Stimulated activated CD4-positive, alpha-beta T cell treated with anti-CD3 and anti-CD28 coated beads, Interleukin-4, amount 100 ng/mL, for 24 hours (primary cell): ENCODE measurements at regions not wholly inside any gene's neighbourhood (a gene's known extent, or its start where the extent isn't known, plus 50 kb on each side); places are given as distances from the start of the nearest gene placed in this dataset.

Source experiments
- DNase-seq: peaks from one replicate; pipeline ENCODE4 v3.0.0-alpha.2; 2020

DNA sequence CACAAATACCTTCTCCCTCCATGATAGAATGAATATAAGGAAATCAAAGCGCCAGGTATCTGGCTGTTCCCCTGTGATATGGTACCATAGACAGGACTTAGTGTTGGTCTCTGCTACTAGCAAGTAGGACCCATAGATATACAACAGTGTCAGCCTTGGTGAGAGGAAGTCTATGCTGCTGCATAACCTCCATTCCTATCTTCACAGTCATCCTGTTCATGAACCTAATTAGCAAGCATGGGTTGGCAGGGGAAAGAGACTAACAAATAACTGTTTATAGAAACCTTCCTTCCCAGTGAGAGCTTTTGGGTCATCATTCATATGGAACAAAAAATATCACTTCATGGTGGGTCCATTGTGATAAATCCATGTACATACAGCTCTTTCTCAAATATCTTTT is 188.9 kb upstream of the FAM98A start:
- DNase-seq: no peak

DNA sequence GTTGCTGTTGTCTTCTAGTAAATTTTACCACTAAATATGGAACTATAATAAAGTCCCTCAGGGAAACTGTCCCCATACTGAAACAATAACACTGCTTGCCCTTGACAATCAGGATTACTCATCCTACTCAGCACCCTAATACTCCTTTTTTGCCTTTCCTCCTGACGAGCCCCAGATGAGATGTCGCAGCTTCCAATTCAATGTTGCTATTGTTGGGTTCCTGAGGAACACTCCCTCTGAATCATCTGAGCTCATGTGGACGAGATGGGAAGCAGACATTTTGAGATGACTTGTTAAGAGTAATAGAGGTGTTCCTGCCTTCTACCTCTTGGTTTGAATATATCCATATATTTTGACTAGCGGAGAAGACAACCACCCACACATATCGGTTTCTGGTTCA is 187.8 kb upstream of the FAM98A start:
- no peak for DNase-seq

DNA sequence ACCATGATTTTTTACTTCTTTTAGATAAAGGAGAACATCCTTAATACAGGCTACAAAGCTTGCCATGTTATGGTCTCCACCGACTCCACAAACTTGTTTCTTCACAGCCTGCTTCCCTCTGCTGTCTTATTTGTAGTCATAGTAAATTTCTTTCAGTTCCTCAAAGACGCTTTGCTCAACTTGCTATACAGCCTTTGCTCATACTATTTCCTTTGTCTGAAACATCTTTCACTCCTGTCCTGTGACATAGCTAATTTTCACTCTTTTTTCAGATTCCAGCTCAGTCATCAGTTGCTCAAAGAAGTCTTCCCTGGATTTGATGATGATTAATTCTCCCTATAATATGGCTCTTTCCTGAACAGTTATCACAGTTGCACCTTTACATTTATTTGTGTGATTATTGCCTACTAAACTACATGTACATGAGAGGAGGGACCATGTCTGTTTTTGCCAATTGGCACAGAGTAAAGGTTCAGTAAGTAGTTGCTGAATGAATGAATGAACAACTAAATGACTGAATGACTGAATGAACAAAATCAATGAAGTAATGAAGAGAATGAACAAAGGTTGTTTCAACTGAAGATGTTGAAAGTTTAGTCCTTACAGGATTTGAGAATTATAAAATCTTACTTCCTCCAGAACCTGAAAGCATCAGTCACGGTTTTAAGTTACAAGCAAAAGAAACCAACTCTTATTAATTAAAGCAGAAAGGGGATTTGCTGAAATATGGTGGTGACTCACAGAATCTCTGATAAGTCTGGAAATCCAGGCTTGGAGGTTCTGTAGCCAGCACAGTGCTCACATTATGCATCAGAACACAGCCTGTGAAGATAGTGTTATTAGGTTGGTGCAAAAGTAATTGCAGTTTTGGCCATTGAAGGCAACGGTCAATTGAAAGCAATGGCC is 186.4 kb upstream of the FAM98A start:
- DNase-seq: no peak

DNA sequence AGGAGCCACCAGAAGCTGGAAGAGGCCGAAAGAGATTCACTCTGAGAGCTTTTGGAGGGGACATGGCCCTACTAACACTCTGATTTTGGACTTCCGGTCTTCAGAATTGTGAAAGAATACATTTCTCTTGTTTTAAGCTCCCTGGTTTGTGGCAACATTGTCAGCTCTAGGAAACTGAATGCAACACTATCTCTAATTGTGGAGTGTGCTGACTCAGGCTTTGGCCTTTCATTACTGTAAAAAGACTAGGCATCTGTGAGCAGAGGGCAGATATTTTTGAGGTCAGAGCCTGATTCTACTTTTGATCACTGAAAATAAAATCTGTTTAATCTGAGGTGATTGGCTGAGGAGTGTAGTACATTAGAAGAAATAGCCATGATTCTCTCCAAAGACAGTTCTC is 185.4 kb upstream of the FAM98A start:
- no peak for DNase-seq

DNA sequence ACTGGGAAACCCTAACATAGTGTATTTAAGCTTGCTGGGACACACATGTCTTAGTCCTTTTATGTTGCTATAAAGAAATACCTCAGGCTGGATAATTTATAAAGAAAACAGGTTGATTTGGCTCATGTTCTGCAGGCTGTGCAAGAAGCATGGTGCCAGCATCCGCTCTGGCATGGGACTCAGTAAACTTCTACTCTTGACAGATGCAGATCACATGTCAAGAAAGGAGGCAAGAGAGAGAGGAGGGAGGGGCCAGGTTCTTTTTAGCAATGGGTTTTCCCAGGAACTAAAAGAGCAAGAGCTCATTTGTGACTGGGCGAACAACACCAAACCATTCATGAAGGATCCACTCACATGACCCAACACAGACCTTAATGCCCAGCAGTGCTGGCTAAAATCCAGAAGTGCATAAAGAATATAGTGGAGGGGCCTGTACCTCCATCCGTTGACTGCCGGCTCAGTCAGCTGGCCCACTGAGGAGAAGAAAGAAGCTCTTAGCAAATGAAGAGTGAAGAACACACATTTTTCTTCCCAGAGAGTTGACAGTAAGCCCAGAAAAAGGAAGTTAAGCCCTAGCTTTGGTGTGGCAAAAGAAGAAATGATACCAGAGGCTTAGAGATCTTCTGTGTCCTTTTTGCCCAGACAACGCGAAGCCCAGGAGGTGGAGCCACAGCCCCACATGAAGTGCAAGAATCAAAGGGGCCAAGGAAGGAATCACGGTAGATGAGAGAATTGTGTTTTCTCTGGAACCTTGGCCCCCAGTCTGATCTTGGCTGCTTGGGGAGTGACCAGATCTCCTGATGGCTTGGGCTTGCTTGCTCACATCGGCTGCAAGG is 183.5 kb upstream of the FAM98A start:
- no peak for DNase-seq

DNA sequence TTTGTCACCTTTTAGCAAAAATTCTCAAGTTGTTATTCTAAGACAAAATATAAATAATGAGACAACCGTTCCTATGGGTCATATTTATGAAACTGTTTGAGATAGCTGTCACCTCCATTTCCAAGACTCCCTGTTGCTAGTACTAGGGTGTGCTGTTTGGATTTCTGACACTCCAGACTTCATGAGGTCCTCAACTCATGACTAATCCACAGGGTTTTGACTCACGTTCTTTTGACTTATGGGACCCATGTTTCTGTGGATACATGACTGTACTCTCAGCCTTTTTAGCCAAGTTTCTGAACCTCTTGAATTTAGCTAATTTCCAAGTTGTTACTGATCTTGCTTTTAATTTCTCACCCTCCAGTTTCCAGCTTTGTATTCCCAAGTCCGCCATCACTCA is 178.7 kb upstream of the FAM98A start:
- no peak for DNase-seq

DNA sequence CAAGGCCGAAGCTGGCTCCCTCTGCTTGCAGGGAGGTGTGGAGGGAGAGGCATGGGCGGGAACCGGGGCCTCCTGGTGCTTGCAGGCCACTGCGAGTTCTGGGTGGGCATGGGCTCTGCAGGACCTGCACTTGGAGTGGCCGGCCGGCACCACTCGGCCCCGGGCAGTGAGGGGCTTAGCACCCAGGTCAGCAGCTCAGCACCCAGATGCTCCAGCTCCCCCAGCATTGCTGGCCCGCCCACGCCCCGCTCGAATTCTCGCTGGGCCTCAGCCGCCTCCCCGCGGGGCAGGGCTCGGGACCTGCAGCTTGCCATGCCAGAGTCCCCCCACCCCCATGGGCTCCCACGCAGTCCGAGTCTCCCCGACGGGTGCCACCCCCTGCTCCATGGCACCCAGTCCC is 176.2 kb upstream of the FAM98A start:
- DNase-seq: no peak

DNA sequence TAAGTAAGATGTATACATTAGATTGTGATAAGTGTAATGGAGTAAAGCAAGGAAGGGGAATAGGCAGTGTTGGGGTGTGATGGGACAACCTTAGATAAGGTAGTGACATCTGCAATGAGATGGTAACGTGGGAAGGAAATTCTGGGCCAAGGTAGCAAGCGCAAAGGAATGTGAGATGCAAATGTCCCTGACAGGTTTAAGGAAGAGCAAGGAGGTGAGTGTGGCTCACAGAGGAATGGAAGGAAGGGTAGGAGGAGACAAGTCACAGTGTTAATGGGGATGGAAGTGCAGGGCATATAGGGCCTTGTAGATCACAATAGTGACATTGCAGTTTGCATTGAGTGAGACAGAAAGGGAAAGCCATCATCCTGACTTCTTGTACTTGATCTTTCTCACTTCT is 170.9 kb upstream of the FAM98A start:
- DNase-seq: no peak

DNA sequence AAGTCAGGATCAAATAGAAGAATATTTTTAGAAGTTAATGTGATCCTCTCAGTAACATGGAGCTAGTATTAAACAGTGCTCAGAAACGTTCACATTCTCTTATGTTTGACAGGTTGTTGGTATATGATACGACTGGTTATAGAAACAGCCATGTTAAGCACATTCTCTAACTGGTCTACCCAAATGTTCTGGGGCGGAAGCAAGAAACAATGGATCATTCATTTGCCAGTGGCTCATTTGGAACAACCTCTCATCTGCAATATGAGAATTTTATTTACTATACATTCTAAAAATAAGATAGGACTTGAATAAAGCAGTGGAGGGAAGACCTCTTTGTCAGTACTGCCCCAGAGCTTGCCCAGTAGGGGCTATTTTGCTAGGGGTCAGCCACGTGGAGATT is 167.1 kb upstream of the FAM98A start:
- DNase-seq: no peak

DNA sequence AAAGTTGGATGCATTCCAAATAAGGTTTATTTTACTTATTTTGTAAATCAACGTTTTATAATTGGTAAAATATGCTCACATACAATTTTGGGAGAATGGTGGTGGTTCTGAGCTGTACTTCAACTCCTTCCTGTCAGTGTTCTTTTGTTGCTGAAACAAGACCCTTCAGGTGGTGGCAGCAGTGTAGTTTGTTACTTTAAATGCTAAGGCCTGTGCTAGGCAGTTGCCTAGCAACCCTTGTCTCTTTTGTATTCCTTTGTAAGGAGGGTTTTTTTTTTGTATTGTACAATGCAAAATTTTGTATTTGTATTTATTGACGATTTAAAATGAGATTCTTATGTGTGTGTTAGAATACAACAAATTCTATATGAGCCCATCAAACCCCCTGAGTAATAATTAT is 166.0 kb upstream of the FAM98A start:
- no peak for DNase-seq

DNA sequence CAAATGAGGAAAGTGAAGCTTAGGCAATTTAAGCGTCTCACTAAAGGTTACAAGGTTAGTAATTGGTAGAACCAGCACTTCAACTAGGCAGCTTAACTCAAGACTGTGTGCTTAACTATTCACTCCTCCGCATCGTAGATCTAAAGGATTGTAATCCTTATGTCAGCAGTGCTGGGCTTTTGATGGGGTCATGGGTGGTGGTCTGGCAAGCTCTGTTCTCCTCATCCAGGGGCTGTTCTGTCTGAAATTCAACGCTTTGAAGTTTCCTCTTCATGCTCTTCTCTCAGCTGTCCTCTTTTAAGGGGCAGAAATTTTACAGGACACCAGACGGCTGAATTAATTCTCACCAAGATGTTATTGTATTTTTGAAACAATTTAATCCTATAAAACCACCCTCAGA is 165.5 kb upstream of the FAM98A start:
- no peak for DNase-seq

DNA sequence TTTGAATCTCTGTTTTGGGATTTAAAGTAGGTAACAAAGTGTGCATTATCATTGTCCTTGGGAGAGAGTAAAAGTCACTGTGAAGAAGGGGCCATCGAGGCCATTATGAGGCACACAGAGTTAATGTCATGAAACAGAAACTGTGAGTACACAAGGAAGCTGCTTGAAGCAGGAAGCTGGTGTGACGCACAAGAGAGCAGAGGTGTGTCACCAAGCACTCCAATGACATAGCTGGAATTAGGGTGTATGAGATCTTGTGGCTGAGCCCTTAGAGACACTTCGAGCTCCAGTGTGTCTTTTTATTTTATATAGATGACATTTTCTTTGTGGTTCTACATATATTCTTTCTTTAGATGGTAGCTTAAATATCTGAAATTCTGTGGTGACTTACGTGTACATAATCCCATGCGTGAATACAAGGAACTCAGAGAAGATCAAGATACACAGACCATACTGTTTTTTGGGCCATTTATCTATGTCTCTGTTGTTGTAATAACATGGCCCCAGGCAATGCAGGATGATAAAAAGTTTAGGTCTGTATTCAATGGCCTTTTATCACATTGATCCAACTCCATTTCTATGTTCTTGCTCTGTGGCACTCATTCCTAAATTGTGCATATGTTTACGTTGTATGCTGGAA is 164.7 kb upstream of the FAM98A start:
- DNase-seq: no peak

DNA sequence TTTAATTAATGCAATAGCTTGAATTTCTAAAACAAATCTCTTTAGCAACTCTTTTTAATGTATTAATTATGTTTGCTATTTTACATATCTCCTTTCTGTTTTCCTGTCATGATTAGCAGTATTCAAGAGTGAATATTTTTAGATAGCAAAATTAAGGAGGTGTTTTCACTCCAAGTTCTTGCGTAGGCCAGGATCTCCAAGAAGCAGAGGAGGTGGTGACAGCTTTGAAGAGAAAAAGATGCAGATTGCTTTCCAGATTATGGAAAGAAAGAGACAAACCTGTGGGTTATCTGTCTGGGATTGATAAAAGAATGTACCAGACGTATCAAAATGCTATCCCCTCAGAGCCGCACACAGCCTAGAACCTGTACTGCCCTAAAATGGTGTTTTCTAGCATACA is 163.5 kb upstream of the FAM98A start:
- no peak for DNase-seq

DNA sequence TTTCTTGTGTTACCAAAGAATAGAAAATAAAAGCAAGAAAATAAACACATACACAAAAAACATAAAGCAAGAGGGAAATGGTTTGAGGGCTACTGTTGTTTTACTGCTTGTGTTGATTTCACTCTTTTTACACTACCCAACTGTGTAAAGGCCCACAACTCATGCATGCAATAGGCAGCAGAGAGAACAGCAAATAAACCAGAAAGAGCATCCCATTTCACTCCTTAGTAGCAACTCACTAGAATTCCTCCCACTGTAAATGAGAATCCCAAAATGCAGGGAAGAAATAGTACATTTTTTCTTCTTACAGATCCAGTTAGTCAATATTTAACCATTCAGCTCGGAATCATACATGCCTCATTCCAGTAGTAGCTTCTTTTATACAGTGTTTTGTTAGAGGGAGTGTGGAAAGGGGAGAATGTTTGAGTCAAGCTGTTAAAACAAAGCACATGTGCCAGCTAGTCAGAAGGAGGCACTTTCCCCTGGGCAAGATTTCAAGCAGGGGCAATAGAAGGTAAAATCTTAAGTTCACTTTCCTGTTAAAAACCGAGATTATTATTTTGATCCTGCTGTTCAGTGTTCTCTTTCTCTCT is 147.2 kb upstream of the FAM98A start:
- DNase-seq: no peak

DNA sequence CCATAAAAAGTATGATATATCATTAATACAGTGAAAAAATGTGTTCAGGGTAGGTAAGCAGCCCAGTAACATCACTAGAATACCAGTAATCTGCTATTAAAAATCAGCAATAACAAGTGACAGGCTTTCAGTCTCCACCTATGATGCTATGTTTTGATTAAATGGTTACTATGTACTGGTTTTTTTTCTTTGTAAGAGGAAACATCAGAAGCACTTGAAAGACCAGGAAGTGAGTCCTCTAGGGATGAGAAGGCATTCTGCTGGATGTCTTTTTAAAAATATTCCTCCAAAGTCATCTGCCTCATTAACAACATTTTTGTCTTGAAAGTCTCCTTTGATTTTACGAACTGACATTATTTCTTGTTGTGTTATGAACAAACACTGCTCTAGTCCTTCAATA is 136.0 kb upstream of the FAM98A start:
- DNase-seq: no peak

DNA sequence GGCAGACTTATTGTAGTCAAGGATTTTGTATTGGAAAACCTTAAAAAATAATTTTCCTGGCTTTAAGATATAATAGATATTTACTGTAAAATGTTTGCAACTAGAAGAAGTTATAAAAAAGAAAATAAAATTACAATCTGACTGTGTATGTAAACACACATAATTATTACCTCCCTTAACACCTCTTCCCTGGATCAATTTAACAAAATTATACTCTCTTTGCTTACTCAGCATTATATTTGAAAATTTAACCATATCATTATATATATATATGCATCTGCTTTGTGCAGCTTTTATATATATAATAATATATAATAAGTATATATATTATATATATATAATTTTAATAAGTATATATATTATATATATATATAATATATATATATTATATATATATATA is 131.7 kb upstream of the FAM98A start:
- DNase-seq: no peak

DNA sequence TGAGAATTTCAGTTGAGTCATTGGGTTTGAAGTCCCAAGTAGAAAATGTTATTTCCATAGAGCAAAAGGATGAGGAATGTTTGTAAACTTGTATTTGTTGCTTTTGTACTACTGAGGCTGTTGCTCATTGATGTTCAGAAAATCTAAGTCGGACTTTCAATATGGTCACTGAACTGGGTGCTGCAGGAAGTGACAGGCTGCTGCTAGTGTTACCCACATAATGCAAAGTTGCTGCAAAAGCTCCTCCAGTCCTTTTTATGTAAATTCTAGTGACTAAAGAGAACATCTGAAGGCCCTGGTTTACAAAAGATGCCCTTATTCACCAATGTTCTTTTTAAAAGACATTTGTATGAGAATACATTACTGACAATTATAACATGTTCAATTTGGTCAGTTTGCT is 131.1 kb upstream of the FAM98A start:
- DNase-seq: no peak

DNA sequence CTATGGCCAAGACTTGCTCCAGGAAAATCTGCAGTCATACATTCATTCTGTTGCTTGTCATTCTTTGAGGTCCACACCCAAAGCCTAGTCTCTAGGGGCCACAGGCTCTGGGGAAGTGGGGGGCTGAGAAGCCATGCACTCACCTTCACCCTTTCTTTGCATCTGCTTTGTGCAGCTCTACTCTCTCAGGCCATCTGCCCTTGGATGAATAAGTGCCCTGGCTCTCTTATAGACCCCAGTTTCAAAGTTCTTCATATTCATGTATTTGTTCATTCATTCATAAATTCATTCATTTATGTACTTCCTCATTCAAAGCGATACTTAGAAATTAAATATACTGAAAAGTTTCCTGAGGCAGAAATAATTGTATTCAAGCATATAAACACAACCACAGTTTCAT is 130.3 kb upstream of the FAM98A start:
- no peak for DNase-seq

DNA sequence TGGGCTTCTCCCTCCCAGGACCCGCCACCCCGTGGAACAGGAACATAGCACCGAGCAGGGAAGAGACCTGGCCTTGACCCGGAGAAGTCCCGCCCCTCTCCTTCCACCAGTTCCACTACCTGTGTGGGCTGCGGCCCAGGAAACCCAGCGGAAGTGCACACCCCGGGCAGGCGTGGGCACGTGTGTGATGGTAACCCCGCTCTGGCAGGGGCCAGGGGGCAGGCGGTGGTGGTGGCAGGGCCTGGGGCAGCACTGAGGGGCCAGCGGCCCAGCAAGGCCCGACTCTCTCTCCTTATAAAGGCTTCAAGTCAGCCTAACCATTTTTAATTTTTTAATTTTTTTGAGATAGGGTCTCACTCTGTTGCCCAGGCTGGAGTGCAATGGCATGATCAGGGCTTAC is 129.0 kb upstream of the FAM98A start:
- no peak for DNase-seq

DNA sequence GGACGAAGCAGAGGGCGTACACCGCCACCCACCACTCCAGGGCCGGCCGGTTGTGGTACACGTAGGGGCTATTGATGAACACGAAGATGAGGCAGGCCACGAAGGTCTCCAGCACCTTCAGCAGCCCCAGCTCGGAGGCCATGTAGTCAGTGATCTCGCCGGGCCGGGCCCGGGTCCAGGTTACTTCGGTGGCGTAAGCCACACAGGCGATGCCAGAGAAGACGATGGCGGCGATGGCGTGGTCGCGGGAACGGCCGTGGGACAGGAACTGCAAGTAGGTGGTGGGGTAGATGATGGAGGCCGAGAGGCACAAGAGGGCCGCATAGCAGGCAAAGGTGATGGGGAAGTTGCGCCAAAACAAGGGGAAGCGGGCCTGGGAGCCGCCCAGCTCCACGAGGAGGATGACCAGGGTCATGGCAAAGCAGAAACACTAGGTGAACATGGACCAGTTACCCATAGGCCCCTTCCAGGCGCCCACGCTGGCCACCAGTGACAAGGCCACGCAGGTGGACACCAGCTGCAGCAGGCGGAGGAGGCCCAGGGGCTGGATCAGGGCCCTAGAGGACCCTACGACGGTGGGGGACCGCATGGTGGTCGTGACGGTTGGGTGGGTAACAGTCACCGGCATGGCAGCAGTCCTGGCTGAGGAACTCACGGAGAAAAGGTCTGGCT is 128.4 kb upstream of the FAM98A start:
- no peak for DNase-seq

DNA sequence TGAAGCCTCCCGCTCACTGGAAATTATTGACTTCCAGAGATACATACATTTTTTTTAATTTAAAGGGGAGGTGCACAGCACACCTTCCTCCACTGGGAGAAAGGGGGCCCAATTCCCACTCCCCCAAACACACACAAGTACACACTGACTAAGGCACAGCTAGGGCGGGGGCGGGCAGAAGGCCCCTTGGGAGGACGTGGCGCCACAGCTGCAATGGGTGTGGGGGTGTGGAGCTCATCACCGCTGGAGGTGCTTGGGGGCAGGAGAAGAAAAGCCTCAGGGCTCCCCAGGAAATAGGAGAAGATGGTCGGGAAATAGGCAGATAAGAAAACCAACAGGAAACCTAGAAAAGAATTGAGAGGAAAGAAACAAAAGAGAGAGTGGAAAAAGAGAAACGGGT is 127.3 kb upstream of the FAM98A start:
- DNase-seq: no peak

DNA sequence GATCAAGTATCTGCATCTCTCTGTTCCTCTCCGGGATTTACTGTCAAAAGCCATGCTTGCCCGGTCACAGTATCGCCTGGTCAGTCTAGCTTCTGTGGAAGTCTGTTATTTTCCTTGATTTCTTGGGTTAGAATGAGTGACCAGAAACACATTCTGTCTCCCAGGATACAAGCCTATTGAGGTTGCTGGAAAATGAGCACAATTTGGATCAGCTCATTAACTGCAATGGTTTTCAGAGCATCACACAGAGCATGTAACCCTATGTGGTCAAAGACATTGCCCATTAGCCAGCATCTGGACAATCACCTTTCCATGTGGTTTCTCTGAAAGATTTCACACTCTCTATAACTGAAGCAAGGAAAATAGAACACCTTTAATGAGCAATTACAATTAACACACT is 124.2 kb upstream of the FAM98A start:
- DNase-seq: no peak

DNA sequence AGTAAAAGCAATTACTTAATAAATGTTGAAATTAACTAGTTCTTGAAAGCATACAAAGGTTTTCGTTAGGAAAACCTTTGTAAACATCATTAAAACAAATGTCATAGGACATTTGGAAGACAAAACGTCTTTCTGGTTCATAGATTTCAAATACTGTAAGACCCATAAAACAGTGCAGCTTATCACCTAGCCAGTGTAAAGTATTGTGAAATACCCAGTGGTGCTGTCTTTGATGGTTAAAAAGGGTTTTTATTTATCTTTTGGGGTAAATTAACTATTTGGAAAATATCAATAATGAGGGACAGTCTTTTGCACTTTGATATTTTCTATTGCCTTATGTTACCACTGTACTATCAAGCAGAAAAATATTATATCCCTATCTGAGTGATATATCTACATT is 120.0 kb upstream of the FAM98A start:
- DNase-seq: no peak
